ENCODE measurements at regions not wholly inside any gene's neighbourhood (a gene's known extent, or its start where the extent isn't known, plus 50 kb on each side); places are given as distances from the start of the nearest gene placed in this dataset.
A peak's percentile ranks its signal among the peaks of the same experiment; 100 is the strongest.

DNA sequence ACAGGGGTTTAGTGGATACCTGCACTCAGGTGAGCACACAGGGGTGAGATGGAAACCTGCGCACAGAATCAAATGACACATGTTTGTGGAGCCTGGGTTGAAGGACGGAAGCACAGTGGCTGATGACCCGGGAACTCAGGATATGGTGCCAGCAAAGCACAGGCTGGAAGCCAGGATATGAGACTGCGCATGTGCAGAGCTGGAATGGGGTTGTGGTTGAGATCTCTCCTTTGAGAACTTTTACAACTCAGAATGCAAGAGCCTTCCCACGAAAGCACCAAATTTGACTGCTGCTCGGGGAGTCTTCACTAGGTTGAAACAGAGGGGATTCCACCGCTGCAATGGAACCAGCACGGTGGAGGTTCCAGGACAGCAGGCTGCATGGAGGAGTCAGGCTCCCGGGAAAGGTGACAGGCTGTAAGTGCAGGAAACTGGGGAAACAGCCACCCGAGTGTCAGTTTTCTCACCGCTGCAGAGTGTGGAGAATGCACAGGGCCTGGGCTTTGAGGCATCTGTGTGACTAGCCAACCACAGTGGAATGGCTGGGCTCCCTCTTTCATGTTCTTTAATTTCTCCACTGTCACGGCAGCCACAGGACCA, 133.4 kb upstream of the TCERG1L start:
- H3K27ac ChIP-seq, result no peak overlapping the region
- H3K27me3 ChIP-seq, result no peaks in the 10 kb centered on the region
- no peaks in the 10 kb centered on the region for H3K9me3 ChIP-seq
- no peak overlapping the region for H3K4me3 ChIP-seq
- DNase-seq (peak in 2 of 4 donors; percentile 22 to 54), ATAC-seq (no peak)
- intact Hi-C loops (cut with DNase I), result no loop called here
- no peaks in the 10 kb centered on the region for H3K4me1 ChIP-seq
- TF ChIP-seq, protein P1, sequence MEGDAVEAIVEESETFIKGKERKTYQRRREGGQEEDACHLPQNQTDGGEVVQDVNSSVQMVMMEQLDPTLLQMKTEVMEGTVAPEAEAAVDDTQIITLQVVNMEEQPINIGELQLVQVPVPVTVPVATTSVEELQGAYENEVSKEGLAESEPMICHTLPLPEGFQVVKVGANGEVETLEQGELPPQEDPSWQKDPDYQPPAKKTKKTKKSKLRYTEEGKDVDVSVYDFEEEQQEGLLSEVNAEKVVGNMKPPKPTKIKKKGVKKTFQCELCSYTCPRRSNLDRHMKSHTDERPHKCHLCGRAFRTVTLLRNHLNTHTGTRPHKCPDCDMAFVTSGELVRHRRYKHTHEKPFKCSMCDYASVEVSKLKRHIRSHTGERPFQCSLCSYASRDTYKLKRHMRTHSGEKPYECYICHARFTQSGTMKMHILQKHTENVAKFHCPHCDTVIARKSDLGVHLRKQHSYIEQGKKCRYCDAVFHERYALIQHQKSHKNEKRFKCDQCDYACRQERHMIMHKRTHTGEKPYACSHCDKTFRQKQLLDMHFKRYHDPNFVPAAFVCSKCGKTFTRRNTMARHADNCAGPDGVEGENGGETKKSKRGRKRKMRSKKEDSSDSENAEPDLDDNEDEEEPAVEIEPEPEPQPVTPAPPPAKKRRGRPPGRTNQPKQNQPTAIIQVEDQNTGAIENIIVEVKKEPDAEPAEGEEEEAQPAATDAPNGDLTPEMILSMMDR (IDR thresholded peaks at IDR 0.05), result no peak
- TF ChIP-seq POLR2A (IDR thresholded peaks at IDR 0.05), result no peak
- WGBS, 2 donors, result 36 to 38% methylated on average over 12 of the region's 12 CpGs
- no peaks in the 10 kb centered on the region for H3K36me3 ChIP-seq (replicated peaks in 1 of 2; ENCODE audit: insufficient read depth in 1 of 2, low read depth in 2 of 2)

DNA sequence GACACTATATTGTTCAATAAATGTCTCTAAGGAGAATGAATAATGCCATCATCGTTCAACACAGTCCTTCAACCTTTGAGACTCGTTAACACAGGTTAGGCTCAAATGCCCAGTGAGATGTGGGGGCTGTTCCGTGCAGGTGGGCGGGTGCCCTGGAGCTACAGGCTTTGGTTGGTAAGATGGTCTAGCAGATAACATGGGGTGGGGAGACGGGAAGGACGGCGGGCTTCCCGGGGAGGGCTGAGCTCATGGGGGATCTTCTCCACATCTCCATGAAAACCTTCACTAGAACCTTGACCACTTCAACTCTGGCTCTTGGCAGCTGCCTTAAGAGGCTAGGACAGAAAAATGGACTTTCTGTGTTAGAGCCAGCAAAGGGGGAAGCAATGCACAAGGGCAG, 134.1 kb upstream of the TCERG1L start:
- no peaks in the 10 kb centered on the region for H3K9me3 ChIP-seq
- ATAC-seq (no peak), DNase-seq (no peak)
- no peak overlapping the region for H3K4me3 ChIP-seq
- H3K27ac ChIP-seq, result no peak overlapping the region
- no peak for TF ChIP-seq POLR2A (IDR thresholded peaks at IDR 0.05)
- TF ChIP-seq, protein P1 (IDR thresholded peaks at IDR 0.05), result no peak
- H3K36me3 ChIP-seq (replicated peaks in 1 of 2; ENCODE audit: insufficient read depth in 1 of 2, low read depth in 2 of 2), result no peaks in the 10 kb centered on the region
- WGBS, 2 donors, result 62 to 70% methylated on average over 7 to 8 of the region's 8 CpGs
- intact Hi-C loops (cut with DNase I), result no loop called here
- no peaks in the 10 kb centered on the region for H3K27me3 ChIP-seq
- H3K4me1 ChIP-seq, result no peaks in the 10 kb centered on the region

DNA sequence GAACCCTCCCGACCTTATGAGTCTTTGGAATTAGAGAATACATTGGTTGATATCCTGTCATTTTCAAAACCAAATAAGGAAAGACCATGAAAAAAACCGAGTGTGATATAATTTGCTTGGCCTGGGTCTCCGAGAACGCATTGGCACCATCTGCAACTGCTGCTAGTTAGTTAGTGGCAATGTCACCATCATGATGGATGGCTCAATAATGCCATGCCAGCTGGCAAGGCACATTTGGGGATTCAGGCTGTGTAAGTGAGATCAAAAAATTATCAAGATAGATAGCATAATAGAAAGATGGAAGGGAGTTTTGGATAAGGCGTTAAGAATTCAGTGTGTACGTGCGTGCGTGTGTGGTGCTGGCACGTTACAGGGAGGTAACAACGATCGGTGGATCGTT, 134.7 kb upstream of the TCERG1L start:
- Histone ChIP-seq H3K27ac (no peak overlapping the region), H3K27me3 (no peaks in the 10 kb centered on the region), H3K36me3 (replicated peaks in 1 of 2; ENCODE audit: insufficient read depth in 1 of 2, low read depth in 2 of 2) (no peaks in the 10 kb centered on the region), H3K4me1 (no peaks in the 10 kb centered on the region), H3K4me3 (no peak overlapping the region), H3K9me3 (no peaks in the 10 kb centered on the region)
- TF ChIP-seq, protein P1 (IDR thresholded peaks at IDR 0.05), result no peak
- no peak for TF ChIP-seq POLR2A (IDR thresholded peaks at IDR 0.05)
- WGBS, 2 donors, result 62 to 65% methylated on average over 12 of the region's 12 CpGs
- DNase-seq (no peak), ATAC-seq (no peak)
- intact Hi-C loops (cut with DNase I), result no loop called here

DNA sequence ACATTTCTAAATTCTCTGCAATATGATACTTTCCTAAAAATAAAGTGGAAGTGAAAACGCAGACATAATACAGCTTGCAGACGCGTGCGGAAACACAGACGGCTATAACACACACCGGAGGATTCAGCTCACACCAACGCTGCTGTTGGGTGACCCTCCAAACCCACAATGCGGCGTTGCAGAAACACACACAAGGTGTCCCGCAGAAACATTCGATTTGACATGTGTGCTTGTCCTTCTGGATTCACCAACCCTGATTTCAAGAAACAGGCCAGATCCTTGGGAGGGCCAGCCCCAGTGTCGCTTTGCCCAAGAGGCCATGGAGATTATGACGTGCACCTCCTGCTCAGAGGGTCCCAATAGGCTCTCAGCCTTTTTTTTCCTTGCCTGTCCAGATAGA, 136.7 kb upstream of the TCERG1L start:
- 84 to 86% methylated on average over 12 to 13 of the region's 13 CpGs for WGBS, 2 donors

More for the DNA sequence above, 136.7 kb upstream of the TCERG1L start:
- ATAC-seq (no peak), DNase-seq (no peak)
- Histone ChIP-seq H3K9me3 (no peaks in the 10 kb centered on the region), H3K27me3 (no peaks in the 10 kb centered on the region), H3K36me3 (replicated peaks in 1 of 2; ENCODE audit: insufficient read depth in 1 of 2, low read depth in 2 of 2) (no peaks in the 10 kb centered on the region), H3K4me1 (no peaks in the 10 kb centered on the region), H3K27ac (no peak overlapping the region), H3K4me3 (no peak overlapping the region)
- TF ChIP-seq, protein P1 (IDR thresholded peaks at IDR 0.05), result no peak
- TF ChIP-seq POLR2A (IDR thresholded peaks at IDR 0.05), result no peak
- intact Hi-C loops (cut with DNase I), result no loop called here

Measured in body of pancreas (tissue), 4 donors.